TTC549 (cell line): ENCODE measurements at regions not wholly inside any gene's neighbourhood (a gene's known extent, or its start where the extent isn't known, plus 50 kb on each side); places are given as distances from the start of the nearest gene placed in this dataset.

ENCODE experiments used
- FAIRE-seq: peaks from 2 replicates; lab custom pipeline; 2012; peaks lifted over from hg19 to GRCh38; lab: Jason Lieb, UNC

GRCh38 chr9:28342815-28343338 lies 769.6 kb upstream of the C9orf72 start:
- no peak for FAIRE-seq

GRCh38 chr9:28363151-28363562 lies 789.9 kb upstream of the C9orf72 start:
- FAIRE-seq: no peak

- FAIRE-seq: no peak
These were observed 791.8 kb upstream of the C9orf72 start for GRCh38 chr9:28365020-28365640.

GRCh38 chr9:28365728-28366127 lies 792.4 kb upstream of the C9orf72 start:
- FAIRE-seq: no peak

- FAIRE-seq: no peak
These were observed 805.0 kb upstream of the C9orf72 start for GRCh38 chr9:28378231-28378630.

- no peak for FAIRE-seq
These were observed 805.8 kb upstream of the C9orf72 start for GRCh38 chr9:28379082-28379481.

GRCh38 chr9:28389411-28389810 lies 816.1 kb upstream of the C9orf72 start:
- no peak for FAIRE-seq

- FAIRE-seq: no peak
These were observed 821.5 kb upstream of the C9orf72 start for GRCh38 chr9:28394774-28395173.

GRCh38 chr9:28396058-28396457 lies 822.8 kb upstream of the C9orf72 start:
- FAIRE-seq: no peak

GRCh38 chr9:28407351-28407750 lies 834.1 kb upstream of the C9orf72 start:
- no peak for FAIRE-seq

- no peak for FAIRE-seq
These were observed 836.6 kb upstream of the C9orf72 start for GRCh38 chr9:28409919-28410318.

GRCh38 chr9:28410411-28410810 lies 837.1 kb upstream of the C9orf72 start:
- no peak for FAIRE-seq

GRCh38 chr9:28413471-28413870 lies 840.2 kb upstream of the C9orf72 start:
- FAIRE-seq: no peak

GRCh38 chr9:28423255-28423654 lies 850.0 kb upstream of the C9orf72 start:
- no peak for FAIRE-seq

- no peak for FAIRE-seq
These were observed 862.2 kb upstream of the C9orf72 start for GRCh38 chr9:28435456-28435855.

- no peak for FAIRE-seq
These were observed 866.4 kb upstream of the C9orf72 start for GRCh38 chr9:28439688-28440087.

- no peak for FAIRE-seq
These were observed 870.2 kb upstream of the C9orf72 start for GRCh38 chr9:28443461-28443860.

- no peak for FAIRE-seq
These were observed 871.4 kb upstream of the C9orf72 start for GRCh38 chr9:28444637-28445036.

GRCh38 chr9:28445211-28445610 lies 871.9 kb upstream of the C9orf72 start:
- FAIRE-seq: no peak

GRCh38 chr9:28453918-28454317 lies 880.6 kb upstream of the C9orf72 start:
- FAIRE-seq: no peak

- FAIRE-seq: no peak
These were observed 883.6 kb upstream of the C9orf72 start for GRCh38 chr9:28456861-28457260.

GRCh38 chr9:28464481-28465216 lies 891.4 kb upstream of the C9orf72 start:
- no peak for FAIRE-seq

- no peak for FAIRE-seq
These were observed 898.0 kb upstream of the C9orf72 start for GRCh38 chr9:28471261-28471660.

- FAIRE-seq: no peak
These were observed 914.3 kb upstream of the C9orf72 start for GRCh38 chr9:28487561-28487960.
